ENCODE measurements at regions not wholly inside any gene's neighbourhood (a gene's known extent, or its start where the extent isn't known, plus 50 kb on each side); places are given as distances from the start of the nearest gene placed in this dataset.

- intact Hi-C loops (cut with DNase I) = no loop called here
- DNase-seq = no peak
Observed at GRCh38 chr10:92789786-92790185, 58.5 kb upstream of the EXOC6 start.

GRCh38 chr10:92790440-92790839 is 57.9 kb upstream of the EXOC6 start:
- DNase-seq = no peak
- intact Hi-C loops (cut with DNase I) = no loop called here

- intact Hi-C loops (cut with DNase I) = no loop called here
- no peak for DNase-seq
Observed at GRCh38 chr10:92792661-92793060, 55.7 kb upstream of the EXOC6 start.
